ENCODE measurements at regions not wholly inside any gene's neighbourhood (a gene's known extent, or its start where the extent isn't known, plus 50 kb on each side); places are given as distances from the start of the nearest gene placed in this dataset.
"Not testable (repeated sequence)": the region's sequence is repeated elsewhere in the genome, so short reads cannot be mapped to it uniquely, and the experiment has no call there.

DNA sequence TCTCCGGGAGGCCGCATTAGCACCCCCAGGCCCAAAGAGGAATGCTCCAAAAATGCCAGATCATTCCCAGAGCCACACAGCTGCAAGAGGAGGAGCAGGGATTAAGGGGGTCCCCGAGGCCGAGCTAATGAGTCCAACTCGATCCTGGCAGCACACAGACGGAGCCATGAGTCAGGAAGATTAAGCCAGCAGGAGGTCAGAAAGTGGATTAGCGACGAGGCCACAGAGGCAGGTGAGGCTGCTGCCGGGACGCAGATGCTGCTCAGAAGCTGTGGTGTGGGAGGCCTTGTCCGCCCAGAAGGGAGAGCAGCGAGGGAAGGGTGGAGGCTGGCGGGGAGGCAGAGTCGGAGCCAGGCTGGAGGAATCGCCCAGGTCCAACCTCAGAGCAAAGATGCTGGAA, 120.5 kb downstream of the SHANK2 start:
- no peaks in the 10 kb centered on the region for H3K27me3 ChIP-seq (ENCODE audit: low read depth, low read length)
- H3K79me2 ChIP-seq (ENCODE audit: low read length), result no peaks in the 10 kb centered on the region
- H3K27ac ChIP-seq (ENCODE audit: low read length), result no peak overlapping the region
- no peak for TF ChIP-seq EZH2phosphoT487 (IDR thresholded peaks at IDR 0.05; ENCODE audit: low read depth)
- TF ChIP-seq, protein P1, sequence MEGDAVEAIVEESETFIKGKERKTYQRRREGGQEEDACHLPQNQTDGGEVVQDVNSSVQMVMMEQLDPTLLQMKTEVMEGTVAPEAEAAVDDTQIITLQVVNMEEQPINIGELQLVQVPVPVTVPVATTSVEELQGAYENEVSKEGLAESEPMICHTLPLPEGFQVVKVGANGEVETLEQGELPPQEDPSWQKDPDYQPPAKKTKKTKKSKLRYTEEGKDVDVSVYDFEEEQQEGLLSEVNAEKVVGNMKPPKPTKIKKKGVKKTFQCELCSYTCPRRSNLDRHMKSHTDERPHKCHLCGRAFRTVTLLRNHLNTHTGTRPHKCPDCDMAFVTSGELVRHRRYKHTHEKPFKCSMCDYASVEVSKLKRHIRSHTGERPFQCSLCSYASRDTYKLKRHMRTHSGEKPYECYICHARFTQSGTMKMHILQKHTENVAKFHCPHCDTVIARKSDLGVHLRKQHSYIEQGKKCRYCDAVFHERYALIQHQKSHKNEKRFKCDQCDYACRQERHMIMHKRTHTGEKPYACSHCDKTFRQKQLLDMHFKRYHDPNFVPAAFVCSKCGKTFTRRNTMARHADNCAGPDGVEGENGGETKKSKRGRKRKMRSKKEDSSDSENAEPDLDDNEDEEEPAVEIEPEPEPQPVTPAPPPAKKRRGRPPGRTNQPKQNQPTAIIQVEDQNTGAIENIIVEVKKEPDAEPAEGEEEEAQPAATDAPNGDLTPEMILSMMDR (IDR thresholded peaks at IDR 0.05; ENCODE audit: low read depth, low read length), result no peak
- no peaks in the 10 kb centered on the region for H3K4me1 ChIP-seq (ENCODE audit: low read length)
- H3K4me3 ChIP-seq (ENCODE audit: low read length), result no peak overlapping the region
- H4K20me1 ChIP-seq (ENCODE audit: insufficient read depth, low read length), result no peaks in the 10 kb centered on the region
- H3K4me2 ChIP-seq (ENCODE audit: low read length), result no peak overlapping the region
- no peaks in the 10 kb centered on the region for H3K9me3 ChIP-seq (ENCODE audit: insufficient read depth, low read length)
- H3K36me3 ChIP-seq (replicated peaks; ENCODE audit: low read depth, low read length), result no peaks in the 10 kb centered on the region
- no peak overlapping the region for H2AFZ ChIP-seq (ENCODE audit: low read depth, low read length)
- H3K9ac ChIP-seq (ENCODE audit: low read length), result no peak overlapping the region

DNA sequence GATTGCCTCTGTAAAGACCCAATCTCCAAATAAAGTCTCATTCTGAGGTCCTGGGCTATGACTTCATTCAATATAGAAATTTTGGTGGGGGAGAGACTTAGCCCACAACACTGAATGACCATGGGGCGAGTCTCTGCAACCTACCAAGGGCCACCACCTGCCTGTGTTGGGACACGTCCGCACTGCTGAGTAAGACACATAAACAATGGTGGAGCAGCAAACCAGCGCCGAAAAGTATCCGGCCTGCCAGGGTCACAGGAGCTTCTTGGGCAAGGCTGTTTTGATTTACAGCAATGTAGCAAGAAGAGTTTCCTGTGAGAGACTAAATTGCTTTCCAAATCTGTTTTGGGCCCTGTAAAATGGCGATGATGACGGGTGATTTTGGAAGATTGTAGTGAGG, 122.3 kb downstream of the SHANK2 start:
- no peak overlapping the region for H3K4me3 ChIP-seq (ENCODE audit: low read length)
- H2AFZ ChIP-seq (ENCODE audit: low read depth, low read length), result no peak overlapping the region
- H3K9me3 ChIP-seq (ENCODE audit: insufficient read depth, low read length), result no peaks in the 10 kb centered on the region
- no peak overlapping the region for H3K4me2 ChIP-seq (ENCODE audit: low read length)
- no peaks in the 10 kb centered on the region for H3K4me1 ChIP-seq (ENCODE audit: low read length)
- no peak for TF ChIP-seq EZH2phosphoT487 (IDR thresholded peaks at IDR 0.05; ENCODE audit: low read depth)
- TF ChIP-seq, protein P1 (IDR thresholded peaks at IDR 0.05; ENCODE audit: low read depth, low read length), result no peak
- H4K20me1 ChIP-seq (ENCODE audit: insufficient read depth, low read length), result no peaks in the 10 kb centered on the region
- no peak overlapping the region for H3K27ac ChIP-seq (ENCODE audit: low read length)
- H3K9ac ChIP-seq (ENCODE audit: low read length), result no peak overlapping the region
- no peaks in the 10 kb centered on the region for H3K79me2 ChIP-seq (ENCODE audit: low read length)
- H3K36me3 ChIP-seq (replicated peaks; ENCODE audit: low read depth, low read length), result no peaks in the 10 kb centered on the region
- no peaks in the 10 kb centered on the region for H3K27me3 ChIP-seq (ENCODE audit: low read depth, low read length)

DNA sequence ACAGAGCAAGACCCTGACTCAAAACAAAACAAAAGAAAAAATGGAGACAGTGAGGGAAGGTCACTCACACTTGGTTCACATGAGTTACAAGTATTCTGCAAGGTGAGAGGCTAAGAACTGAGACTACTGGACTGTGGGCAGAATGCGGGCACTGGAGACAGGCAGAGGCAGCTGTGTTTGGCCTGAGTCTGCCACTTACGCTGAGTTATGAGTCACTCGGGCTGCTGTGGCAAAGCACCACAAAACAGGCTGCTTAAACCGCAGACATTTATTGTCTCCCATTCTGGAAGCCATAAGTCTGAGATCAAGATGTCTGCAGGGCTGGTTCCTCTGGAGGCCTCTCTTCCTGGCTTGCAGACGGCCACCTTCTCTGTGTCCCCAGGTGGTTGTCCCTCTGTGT, 122.8 kb downstream of the SHANK2 start:
- Histone ChIP-seq H3K9me3 (ENCODE audit: insufficient read depth, low read length) (no peaks in the 10 kb centered on the region), H3K79me2 (ENCODE audit: low read length) (no peaks in the 10 kb centered on the region), H3K9ac (ENCODE audit: low read length) (no peak overlapping the region), H3K27ac (ENCODE audit: low read length) (no peak overlapping the region), H3K27me3 (ENCODE audit: low read depth, low read length) (no peaks in the 10 kb centered on the region), H3K4me3 (ENCODE audit: low read length) (no peak overlapping the region), H4K20me1 (ENCODE audit: insufficient read depth, low read length) (no peaks in the 10 kb centered on the region), H2AFZ (ENCODE audit: low read depth, low read length) (no peak overlapping the region), H3K4me1 (ENCODE audit: low read length) (no peaks in the 10 kb centered on the region), H3K4me2 (ENCODE audit: low read length) (no peak overlapping the region), H3K36me3 (replicated peaks; ENCODE audit: low read depth, low read length) (no peaks in the 10 kb centered on the region)
- TF ChIP-seq, protein P1 (IDR thresholded peaks at IDR 0.05; ENCODE audit: low read depth, low read length), result no peak
- no peak for TF ChIP-seq EZH2phosphoT487 (IDR thresholded peaks at IDR 0.05; ENCODE audit: low read depth)

DNA sequence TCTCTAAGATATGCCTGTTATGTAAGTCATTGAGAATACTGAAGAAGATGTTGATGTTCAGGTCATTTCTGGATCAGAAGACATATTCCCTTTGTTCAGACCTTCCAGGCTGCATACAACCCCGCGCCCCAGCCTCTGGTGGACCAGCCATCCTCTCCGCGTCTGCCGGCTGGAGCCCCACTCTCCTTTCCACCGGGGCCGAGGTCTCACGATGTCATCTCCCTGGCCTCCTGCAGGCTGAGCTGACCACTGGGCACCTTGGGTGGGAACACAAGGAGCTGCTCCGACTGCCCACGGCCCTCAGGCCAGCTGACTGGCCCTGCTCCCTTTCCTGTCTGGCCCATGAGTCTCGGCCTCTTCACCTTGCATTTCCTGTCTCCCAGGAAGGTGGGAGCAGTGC, 124.6 kb downstream of the SHANK2 start:
- Histone ChIP-seq H3K27ac (ENCODE audit: low read length) (no peak overlapping the region), H4K20me1 (ENCODE audit: insufficient read depth, low read length) (no peaks in the 10 kb centered on the region), H3K9ac (ENCODE audit: low read length) (no peak overlapping the region), H3K27me3 (ENCODE audit: low read depth, low read length) (no peaks in the 10 kb centered on the region), H3K36me3 (replicated peaks; ENCODE audit: low read depth, low read length) (no peaks in the 10 kb centered on the region), H2AFZ (ENCODE audit: low read depth, low read length) (no peak overlapping the region), H3K4me3 (ENCODE audit: low read length) (no peak overlapping the region), H3K4me1 (ENCODE audit: low read length) (no peaks in the 10 kb centered on the region), H3K79me2 (ENCODE audit: low read length) (no peaks in the 10 kb centered on the region), H3K4me2 (ENCODE audit: low read length) (no peak overlapping the region), H3K9me3 (ENCODE audit: insufficient read depth, low read length) (no peaks in the 10 kb centered on the region)
- TF ChIP-seq EZH2phosphoT487 (IDR thresholded peaks at IDR 0.05; ENCODE audit: low read depth), result no peak
- TF ChIP-seq, protein P1 (IDR thresholded peaks at IDR 0.05; ENCODE audit: low read depth, low read length), result no peak

DNA sequence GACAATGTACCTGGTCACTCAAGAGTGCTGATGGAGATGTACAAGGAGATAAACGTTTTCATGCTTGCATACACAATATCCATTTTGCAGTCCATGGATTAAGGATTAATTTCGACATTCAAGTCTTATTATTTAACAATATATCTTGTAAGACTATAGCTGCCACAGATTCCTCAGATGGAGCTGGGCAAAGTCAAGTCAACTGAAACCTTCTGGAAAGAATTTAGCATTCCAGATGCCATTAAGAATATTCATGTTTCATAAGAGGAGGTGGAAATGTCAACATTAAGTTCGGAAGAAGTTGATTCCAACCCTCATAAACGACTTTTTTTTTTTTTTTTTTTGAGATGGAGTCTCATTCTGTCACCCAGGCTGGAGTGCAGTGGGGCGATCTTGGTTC, 126.0 kb downstream of the SHANK2 start:
- not testable (repeated sequence) for H2AFZ ChIP-seq (ENCODE audit: low read depth, low read length); H3K27ac ChIP-seq (ENCODE audit: low read length); H4K20me1 ChIP-seq (ENCODE audit: insufficient read depth, low read length); H3K4me2 ChIP-seq (ENCODE audit: low read length); H3K4me3 ChIP-seq (ENCODE audit: low read length); H3K9me3 ChIP-seq (ENCODE audit: insufficient read depth, low read length); H3K36me3 ChIP-seq (replicated peaks; ENCODE audit: low read depth, low read length); H3K79me2 ChIP-seq (ENCODE audit: low read length); H3K9ac ChIP-seq (ENCODE audit: low read length); H3K27me3 ChIP-seq (ENCODE audit: low read depth, low read length); H3K4me1 ChIP-seq (ENCODE audit: low read length)

Measured in OCI-LY3 (cell line).